Endodermal cell (in vitro differentiated cells): ENCODE measurements at regions not wholly inside any gene's neighbourhood (a gene's known extent, or its start where the extent isn't known, plus 50 kb on each side); places are given as distances from the start of the nearest gene placed in this dataset.

Experiments used
- DNase-seq: peaks from one replicate; pipeline ENCODE4 v3.0.0-alpha.2; 2017
- H3K27ac ChIP-seq: 2 replicates; pipeline ENCODE4 v1.5.1; 2013; ENCODE audit warnings: mild to moderate bottlenecking, low read depth, low read length, moderate library complexity
- H3K27me3 ChIP-seq: 2 replicates; pipeline ENCODE4 v1.6.1; 2013; ENCODE audit warnings: mild to moderate bottlenecking, low read length, moderate library complexity; ENCODE audit not compliant: insufficient read depth, control insufficient read depth, poor library complexity, severe bottlenecking
- H3K36me3 ChIP-seq: 2 replicates; pipeline ENCODE4 v1.7.0; 2013; ENCODE audit warnings: mild to moderate bottlenecking, low read length, moderate library complexity; ENCODE audit not compliant: control insufficient read depth, insufficient read depth
- H3K4me1 ChIP-seq: one replicate; pipeline ENCODE4 v1.7.0; 2013; ENCODE audit warnings: low read length; ENCODE audit not compliant: control insufficient read depth, insufficient read depth
- H3K4me3 ChIP-seq: 2 replicates; pipeline ENCODE4 v1.5.1; 2013; ENCODE audit warnings: mild to moderate bottlenecking, low read length, moderate library complexity
- H3K9ac ChIP-seq: 2 replicates; pipeline ENCODE4 v1.6.1; 2013; ENCODE audit warnings: mild to moderate bottlenecking, low read length, moderate library complexity; ENCODE audit not compliant: poor library complexity, severe bottlenecking; ENCODE audit errors: extremely low read depth
- H3K9me3 ChIP-seq: 2 replicates; pipeline ENCODE4 v1.6.1; 2013; ENCODE audit warnings: mild to moderate bottlenecking, low read length, moderate library complexity; ENCODE audit not compliant: control insufficient read depth
- H3K27ac Mint-ChIP-seq: 2 replicates; pipeline ENCODE4 v1.8.0; 2020; ENCODE audit warnings: mixed read lengths
- H3K27me3 Mint-ChIP-seq: 2 replicates; pipeline ENCODE4 v1.8.0; 2021; ENCODE audit warnings: mild to moderate bottlenecking, mixed read lengths; ENCODE audit not compliant: insufficient read depth
- H3K36me3 Mint-ChIP-seq: 2 replicates; pipeline ENCODE4 v1.8.0; 2020; ENCODE audit warnings: low read depth, mixed read lengths
- H3K4me1 Mint-ChIP-seq: 2 replicates; pipeline ENCODE4 v1.8.0; 2020; ENCODE audit warnings: mixed read lengths
- H3K4me3 Mint-ChIP-seq: 2 replicates; pipeline ENCODE4 v1.8.0; 2020; ENCODE audit warnings: mild to moderate bottlenecking, moderate library complexity, mixed read lengths
- H3K9me3 Mint-ChIP-seq: 2 replicates; pipeline ENCODE4 v1.8.0; 2020; ENCODE audit warnings: mild to moderate bottlenecking, mixed read lengths
- WGBS, 2 experiments: methylation state at CpG; one replicate each; pipeline versions ENCODE4 v1.1.5 to v1.1.7; 2013; ENCODE audit warnings: missing lambda C conversion rate in 2 of 2, mixed read lengths in 1 of 2; ENCODE audit not compliant: insufficient coverage in 1 of 2, insufficient read length in 1 of 2; 5-methylcytosine and 5-hydroxymethylcytosine counted together
- TF ChIP-seq, protein P1 (sequence below): fragments of 200-600 bp; sonication (generic); conservative IDR thresholded peaks from 2 replicates; pipeline ENCODE4 v1.5.0; 2021; ENCODE audit warnings: antibody characterized with exemption, mild to moderate bottlenecking

DNA sequence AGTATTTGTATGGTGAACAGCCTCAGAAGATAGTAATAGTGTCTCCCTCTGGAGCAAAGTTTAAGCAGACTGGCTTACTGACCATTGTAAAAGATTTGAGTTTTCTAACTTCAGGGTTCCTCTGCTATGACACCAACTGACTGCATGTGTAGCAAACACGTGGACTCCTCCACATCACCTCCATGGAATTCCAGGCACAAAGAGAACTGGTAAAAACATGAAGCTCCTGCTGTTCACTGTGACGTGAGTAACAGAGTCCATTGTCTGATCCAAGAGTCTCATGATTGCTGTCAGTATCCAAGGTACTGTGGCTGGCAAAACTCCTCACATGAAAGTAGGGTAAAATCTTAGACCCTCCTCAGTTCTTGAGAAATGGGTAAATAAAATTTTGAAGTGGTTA lies 107.6 kb upstream of the FAM9B start:
- H3K27me3 Mint-ChIP-seq: peaks cover 3% of the 10 kb centered on the region
- Histone ChIP-seq H3K9me3 (no peaks in the 10 kb centered on the region), H3K36me3 (no peaks in the 10 kb centered on the region), H3K4me3 (no peak overlapping the region), H3K4me1 (no peaks in the 10 kb centered on the region), H3K27me3 (no peaks in the 10 kb centered on the region), H3K9ac (no peak overlapping the region), H3K27ac (no peak overlapping the region)
- TF ChIP-seq, protein P1, sequence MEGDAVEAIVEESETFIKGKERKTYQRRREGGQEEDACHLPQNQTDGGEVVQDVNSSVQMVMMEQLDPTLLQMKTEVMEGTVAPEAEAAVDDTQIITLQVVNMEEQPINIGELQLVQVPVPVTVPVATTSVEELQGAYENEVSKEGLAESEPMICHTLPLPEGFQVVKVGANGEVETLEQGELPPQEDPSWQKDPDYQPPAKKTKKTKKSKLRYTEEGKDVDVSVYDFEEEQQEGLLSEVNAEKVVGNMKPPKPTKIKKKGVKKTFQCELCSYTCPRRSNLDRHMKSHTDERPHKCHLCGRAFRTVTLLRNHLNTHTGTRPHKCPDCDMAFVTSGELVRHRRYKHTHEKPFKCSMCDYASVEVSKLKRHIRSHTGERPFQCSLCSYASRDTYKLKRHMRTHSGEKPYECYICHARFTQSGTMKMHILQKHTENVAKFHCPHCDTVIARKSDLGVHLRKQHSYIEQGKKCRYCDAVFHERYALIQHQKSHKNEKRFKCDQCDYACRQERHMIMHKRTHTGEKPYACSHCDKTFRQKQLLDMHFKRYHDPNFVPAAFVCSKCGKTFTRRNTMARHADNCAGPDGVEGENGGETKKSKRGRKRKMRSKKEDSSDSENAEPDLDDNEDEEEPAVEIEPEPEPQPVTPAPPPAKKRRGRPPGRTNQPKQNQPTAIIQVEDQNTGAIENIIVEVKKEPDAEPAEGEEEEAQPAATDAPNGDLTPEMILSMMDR: no peak
- DNase-seq: no peak
- peaks cover 28% of the 10 kb centered on the region for H3K9me3 Mint-ChIP-seq
- no peak overlapping the region for H3K4me3 Mint-ChIP-seq
- H3K4me1 Mint-ChIP-seq: no peaks in the 10 kb centered on the region
- no peak overlapping the region for H3K27ac Mint-ChIP-seq
- WGBS, 2 experiments: 71% methylated on average over 2 of the region's 2 CpGs; no CpG with 5 or more reads in 1 of the 2 experiments
- no peaks in the 10 kb centered on the region for H3K36me3 Mint-ChIP-seq

DNA sequence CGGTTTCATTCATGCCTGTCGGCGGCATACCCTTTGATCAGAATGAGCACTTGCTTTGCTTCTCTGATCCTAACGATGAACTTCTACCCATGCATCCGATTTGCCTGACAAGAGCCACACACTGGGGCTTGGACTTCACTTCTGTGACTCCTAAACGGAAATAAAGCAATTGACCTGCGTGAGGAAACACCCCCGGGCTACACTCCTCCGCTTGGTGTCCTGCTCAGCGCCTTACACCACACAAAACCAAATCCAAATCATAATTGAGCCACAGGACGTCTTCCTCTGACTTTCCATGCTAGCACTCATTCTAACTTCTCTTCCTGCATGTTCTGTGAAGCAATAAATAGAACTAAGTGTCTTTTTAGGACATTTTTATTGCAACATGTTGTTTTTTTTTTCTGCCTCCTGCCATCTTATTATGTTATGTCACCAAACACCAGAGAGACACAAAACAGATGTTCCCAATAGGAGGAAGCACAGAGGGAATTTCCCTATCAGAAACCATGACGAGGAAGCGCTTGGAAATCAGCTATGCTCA lies 110.8 kb upstream of the FAM9B start:
- H3K9me3 ChIP-seq: no peaks in the 10 kb centered on the region
- H3K36me3 ChIP-seq: no peaks in the 10 kb centered on the region
- H3K27me3 Mint-ChIP-seq: peaks cover 3% of the 10 kb centered on the region
- H3K4me3 Mint-ChIP-seq: no peak overlapping the region
- no peak for DNase-seq
- no peak overlapping the region for H3K27ac ChIP-seq
- H3K27me3 ChIP-seq: no peaks in the 10 kb centered on the region
- no peaks in the 10 kb centered on the region for H3K36me3 Mint-ChIP-seq
- no peaks in the 10 kb centered on the region for H3K4me1 ChIP-seq
- H3K9me3 Mint-ChIP-seq: peaks cover 22% of the 10 kb centered on the region
- no peak overlapping the region for H3K27ac Mint-ChIP-seq
- H3K4me1 Mint-ChIP-seq: peaks cover 10% of the 10 kb centered on the region
- no peak overlapping the region for H3K4me3 ChIP-seq
- 75 to 76% methylated on average over 9 to 13 of the region's 13 CpGs for WGBS, 2 experiments
- no peak overlapping the region for H3K9ac ChIP-seq
- TF ChIP-seq, protein P1: no peak

- TF ChIP-seq, protein P1: no peak
- Mint-ChIP-seq H3K36me3 (no peaks in the 10 kb centered on the region), H3K27me3 (peaks cover 3% of the 10 kb centered on the region), H3K4me3 (no peak overlapping the region), H3K27ac (no peak overlapping the region), H3K9me3 (peaks cover 32% of the 10 kb centered on the region), H3K4me1 (peaks cover 10% of the 10 kb centered on the region)
- no peak overlapping the region for H3K9ac ChIP-seq
- 94 to 96% methylated on average over 7 to 9 of the region's 9 CpGs for WGBS, 2 experiments
- no peak overlapping the region for H3K27ac ChIP-seq
- no peaks in the 10 kb centered on the region for H3K4me1 ChIP-seq
- H3K9me3 ChIP-seq: no peaks in the 10 kb centered on the region
- H3K36me3 ChIP-seq: no peaks in the 10 kb centered on the region
- no peak for DNase-seq
- H3K4me3 ChIP-seq: no peak overlapping the region
- no peaks in the 10 kb centered on the region for H3K27me3 ChIP-seq
Observed at GRCh38 chrX:9146657-9147056, 112.7 kb upstream of the FAM9B start.
